CD4-positive, alpha-beta T cell treated with Interleukin-12 subunit alpha and Interleukin-12 subunit beta, for 1 hour (primary cell): ENCODE measurements at regions not wholly inside any gene's neighbourhood (a gene's known extent, or its start where the extent isn't known, plus 50 kb on each side); places are given as distances from the start of the nearest gene placed in this dataset.
"Not testable (repeated sequence)": the region's sequence is repeated elsewhere in the genome, so short reads cannot be mapped to it uniquely, and the experiment has no call there.

Experiments
- DNase-seq: peaks from one replicate; pipeline ENCODE4 v3.0.0-alpha.2; 2020

DNA sequence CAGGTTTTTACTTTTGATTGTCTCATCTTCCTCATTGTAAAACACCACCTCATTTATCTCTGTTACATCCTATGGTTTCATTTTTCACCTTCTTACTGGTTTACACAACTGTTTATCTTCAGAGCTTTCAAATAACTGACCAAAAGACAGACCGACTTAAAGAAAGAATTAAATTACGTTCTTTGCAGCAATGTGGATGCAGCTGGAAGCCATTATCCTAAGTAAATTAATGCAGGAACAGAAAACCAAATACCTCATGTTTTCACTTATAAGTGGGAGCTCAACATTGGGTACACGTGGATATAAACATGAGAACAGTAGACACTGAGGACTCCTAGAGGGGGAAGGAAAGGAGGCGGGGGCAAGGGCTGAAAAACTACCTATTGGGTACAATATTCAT, 729.0 kb upstream of the USP15 start:
- no peak for DNase-seq

DNA sequence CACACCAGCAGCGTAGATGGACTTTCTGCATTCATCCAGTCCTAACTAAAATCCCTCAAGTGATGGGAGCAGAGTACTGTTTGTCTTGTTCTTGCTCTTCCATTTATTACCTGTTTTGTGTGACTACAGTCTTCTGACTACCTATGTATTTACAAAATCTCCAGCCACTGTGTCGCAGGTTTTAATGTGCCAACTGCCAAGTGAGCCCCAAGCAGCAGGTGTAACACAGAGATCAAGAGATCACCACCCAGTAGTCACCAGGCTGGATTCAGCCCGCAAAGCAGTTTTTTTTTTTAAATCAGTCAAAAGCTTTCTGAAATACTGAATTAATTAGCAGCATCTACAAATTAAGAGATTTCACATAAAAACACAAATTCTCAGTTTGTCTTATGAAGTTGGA, 724.1 kb upstream of the USP15 start:
- no peak for DNase-seq

DNA sequence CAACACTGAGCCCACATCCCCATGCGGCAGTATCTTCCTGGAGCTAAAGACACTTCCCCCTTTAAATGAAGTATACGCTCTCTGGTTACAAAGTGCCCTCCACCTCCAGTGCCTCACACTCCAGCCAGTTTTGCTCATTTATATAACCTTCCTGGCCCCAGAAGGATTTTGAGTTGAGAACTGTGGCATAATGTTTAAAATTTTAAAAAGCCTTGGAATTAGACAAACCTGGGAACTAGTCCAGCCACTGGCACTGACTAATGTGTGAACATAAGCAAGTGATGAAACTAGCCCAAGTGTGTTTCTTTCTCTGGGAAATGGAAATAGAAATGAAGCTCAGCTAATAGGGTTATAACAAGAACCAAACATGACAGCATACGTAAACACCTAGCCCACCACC, 723.7 kb upstream of the USP15 start:
- no peak for DNase-seq

DNA sequence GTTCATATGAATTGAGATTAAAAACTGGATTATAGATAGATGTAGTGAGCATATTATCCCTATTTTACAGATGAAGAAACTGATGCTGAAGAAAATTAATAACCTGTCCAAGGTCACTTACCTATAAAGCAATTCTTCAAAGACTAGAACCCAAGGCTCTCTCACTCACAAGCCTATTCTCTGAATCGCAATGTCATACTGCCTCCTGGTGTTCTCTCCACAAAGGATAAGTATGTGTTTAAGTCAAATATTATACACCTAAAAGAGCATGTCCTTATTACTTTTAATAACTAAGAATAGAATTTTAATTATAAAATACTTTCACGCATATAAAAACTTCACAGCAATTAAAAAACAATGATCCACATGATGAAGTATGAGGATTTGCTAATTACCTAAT, 721.3 kb upstream of the USP15 start:
- no peak for DNase-seq

DNA sequence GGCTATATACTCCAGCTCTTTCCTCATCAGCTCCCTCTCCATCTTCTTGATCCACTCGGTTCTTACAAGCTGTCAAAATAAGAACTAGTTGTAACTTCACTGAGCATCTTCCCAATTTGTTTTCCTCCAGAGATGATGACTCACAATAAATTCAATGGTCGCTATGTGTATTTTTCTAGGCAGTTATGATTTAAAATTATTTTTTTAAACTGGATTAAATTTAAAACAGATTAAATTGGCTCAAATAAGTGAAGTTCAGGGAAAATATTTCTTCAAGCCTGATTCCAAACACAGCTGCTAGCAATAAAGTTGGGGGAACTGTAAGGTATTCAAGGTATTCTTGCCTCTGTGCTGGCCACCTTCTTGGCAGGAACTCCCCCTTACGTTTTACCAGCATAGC, 717.7 kb upstream of the USP15 start:
- DNase-seq = no peak

DNA sequence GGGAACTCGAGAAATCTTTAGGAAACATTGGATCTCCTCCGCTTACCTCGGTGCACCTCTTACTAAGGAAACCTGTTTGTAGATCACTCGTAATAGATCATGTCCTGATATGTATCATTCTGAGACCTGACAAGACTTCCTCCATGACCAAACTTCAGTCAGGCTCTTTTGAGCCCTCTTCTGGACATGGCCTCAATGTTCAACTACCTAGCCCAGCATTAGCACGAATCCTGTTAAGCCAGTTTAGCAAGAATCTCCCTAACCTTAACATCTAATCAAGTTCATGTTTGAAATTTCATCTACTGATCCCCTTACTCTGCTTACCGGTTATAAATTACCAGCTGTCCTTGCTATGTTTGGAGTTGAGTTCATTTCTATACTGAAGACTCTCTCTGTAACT, 713.9 kb upstream of the USP15 start:
- DNase-seq = no peak

DNA sequence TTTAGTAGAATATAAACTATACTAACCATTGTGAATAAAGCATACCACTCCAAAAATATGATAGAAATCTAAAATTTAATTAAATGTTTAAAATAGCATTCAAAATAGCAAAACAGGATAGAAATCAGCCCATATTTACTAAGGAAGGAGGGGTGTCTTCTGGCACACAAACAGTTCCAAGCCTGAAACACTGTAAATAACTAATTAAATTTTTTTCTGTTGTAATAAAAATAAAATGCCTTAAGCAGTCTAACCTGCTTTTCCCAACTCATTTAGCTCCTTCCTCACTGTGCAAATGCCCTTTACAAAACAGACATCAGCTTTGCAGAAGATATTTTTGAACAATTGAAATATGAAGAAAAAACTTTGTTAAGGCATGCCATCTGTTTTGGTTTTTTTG, 707.1 kb upstream of the USP15 start:
- no peak for DNase-seq

DNA sequence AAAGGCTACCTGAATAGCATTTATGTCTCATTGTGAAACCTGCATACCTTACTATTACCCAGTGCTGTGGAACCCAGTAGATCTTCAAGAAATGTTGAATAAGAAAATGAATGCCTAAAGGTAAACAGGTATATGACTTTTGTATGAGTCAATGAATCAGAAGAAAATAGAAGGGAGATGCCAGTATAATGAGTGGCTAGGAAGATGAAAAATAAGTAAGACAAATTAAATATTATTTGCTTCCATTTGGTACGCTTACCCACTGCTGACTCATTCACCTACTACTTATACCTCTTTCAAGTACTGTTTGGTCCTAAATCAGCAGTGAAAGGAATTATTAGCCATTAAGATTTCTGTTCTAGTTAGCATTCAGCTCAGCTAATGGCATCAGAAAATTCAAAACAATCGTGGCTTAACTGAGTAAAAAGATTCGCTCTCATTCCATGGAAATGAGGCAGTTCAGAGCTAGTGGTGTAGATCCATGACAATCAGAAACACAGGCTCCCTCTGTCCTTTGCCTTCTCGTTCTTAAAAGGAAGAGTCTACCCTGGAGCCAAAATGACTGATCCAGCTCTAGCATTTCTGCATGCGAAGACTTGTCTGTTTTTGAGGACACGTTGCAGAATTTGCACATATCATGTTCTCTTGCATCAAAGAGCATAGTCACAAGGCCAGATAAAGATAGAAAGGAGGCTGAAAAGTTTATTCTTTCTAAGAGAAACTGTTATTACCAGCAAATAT, 705.8 kb upstream of the USP15 start:
- no peak for DNase-seq

DNA sequence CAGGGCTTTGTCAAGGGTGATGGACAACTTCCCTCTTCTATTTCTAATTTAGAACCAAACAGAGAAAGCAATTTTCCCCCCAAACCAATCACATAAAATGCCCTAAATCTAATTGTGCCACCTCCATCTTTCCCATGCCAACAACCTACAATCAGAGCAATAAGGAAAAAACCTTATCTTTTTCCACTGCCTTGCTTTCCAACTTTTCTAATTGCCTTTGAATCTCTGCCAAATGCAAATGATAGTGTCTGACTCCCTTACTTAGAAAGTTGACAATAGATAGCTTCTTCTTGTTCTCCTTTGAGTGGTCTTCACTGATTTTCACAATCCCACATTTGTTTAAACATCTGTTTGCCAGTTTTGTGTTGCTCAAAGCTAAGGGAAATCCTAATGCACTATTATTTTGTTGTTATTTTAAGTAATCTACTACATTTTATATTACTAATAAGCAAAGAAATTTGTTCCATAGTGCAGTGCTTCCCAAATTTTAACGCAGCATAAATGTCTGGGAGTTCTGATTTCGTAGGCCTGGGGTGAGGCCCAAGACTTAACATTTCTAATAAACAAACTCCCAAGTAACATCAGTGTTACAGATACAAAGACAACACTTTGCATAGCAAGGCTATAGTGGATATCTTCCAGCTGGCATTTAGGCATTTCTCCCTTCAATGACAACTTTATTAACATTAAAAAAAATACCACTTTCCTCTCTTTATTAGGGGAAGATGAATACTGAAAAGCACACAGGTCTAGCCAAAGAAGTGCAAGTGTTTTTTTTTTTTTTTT, 696.3 kb upstream of the USP15 start:
- no peak for DNase-seq

DNA sequence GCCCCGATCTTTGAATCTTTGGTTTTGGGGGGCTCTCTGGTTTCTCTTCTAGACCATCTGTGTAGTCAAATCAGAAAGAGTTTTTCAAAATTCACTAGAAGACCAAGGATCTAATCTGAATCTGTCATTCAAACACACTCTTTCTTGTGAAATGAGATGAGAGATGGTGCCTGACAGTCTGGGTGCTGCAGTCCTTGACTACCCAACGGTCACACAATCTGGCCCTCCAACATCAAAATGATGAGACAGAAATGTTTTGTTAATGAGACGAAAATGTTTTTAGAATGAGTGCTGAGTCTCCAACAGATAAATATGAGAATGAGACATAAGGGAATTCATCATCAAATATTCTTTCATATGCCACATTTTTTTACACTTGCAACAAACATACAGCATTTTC, 695.7 kb upstream of the USP15 start:
- DNase-seq = no peak

DNA sequence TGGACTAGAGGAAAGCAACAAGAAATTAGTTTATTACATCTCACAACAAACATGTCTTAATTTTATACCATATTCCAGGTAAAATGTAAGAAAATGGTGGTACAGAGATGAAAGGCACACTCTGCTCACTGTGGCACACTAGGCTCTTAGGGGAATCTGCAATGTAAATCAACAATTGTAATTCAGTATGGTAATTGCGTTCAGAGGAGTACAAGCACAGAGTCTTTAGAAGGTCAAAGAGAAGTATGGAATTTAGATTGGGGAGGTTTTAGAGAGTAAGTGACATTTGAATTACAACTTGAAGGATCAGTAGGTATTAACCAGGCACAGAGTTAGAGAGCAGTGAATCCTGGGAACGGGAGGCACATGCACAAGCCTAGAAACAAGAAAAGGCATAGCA, 694.0 kb upstream of the USP15 start:
- no peak for DNase-seq

DNA sequence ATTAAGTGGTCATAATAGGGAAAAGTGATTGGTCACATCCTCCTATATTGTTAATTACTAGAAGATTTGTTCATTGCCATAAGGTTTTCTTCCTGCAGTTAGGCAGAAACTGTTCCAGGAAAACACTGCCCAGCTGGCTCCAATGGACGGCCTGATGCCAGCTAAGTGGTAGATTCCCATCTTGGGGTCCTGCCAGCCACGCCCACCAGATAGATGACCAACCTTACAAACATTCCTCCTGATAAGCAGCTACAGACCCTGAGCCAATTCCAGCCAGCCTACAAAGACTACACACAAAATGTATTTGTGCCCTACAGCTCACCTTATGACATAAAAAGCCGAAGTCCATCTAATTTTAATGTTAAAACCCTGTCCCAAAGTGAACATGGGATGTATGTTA, 685.9 kb upstream of the USP15 start:
- no peak for DNase-seq

DNA sequence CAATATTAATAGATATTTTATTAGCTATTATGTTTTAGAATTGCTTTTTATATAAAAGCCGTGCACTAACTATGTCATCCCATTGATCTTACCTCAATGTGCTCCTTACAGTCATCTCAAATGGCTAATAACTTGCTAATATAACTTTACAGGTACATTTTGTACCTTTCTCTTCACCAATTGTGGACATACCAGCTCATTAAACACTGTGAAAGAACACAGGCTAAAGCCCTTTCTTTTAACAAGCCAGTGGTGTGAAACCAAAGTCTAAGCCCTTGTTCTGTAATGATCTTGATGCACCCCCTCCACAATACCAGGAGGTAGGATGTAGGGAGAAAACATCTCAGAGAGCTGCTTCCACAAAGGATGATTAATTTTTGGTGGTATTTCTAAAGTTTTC, 675.3 kb upstream of the USP15 start:
- DNase-seq = no peak

DNA sequence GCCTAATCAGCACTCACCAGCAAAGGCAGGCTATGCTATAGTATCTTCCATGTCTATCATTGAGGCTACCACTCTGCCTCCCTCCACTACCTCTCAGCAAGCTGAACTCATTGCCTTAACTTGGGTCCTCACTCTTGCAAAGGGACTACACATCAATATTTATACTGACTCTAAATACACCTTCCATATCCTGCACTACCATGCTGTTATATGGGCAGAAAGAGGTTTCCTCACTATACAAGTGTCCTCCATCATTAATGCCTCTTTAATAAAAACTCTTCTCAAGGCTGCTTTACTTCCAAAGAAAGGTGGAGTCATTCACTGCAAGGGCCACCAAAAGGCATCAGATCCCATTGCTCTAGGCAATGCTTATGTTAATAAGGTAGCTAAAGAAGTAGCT, 669.3 kb upstream of the USP15 start:
- DNase-seq = not testable (repeated sequence)

DNA sequence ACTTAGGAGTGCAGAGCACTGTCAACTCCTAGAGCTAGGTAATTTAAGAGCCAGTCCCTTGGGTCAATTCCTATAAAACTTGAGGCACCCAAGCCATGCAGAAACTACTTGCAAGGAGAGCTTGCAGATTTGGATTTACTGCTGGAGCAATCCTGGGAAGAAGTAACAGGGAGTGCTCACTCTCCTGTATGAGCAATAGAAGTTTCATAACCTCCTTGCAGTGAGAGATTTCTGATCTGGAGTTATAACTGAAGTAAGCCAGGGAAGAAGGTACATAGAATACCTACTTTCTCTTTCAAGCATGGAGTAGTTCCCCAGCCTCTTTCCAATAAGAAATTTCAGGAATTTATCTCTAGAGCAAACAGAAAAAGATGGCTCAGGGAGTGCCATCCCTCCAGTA, 650.1 kb upstream of the USP15 start:
- DNase-seq = no peak

DNA sequence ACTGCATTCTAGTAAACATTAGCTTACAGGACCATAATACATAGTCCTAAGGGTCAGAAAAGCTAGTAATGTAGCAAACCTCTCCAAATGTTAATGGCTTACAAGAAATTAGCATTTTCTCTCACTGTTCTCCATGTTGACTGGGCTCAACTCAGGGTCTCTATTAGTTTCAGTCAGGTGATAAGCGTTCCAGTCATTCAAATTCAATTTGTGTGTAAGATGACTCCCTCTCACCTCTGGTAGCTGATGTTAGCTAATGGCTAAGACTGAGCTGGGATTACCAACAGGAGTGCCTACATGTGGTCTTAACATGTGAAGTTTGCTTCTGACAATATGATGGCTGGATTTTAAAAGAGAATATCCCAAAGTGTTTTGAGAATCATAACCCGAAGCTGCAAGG, 630.5 kb upstream of the USP15 start:
- no peak for DNase-seq

DNA sequence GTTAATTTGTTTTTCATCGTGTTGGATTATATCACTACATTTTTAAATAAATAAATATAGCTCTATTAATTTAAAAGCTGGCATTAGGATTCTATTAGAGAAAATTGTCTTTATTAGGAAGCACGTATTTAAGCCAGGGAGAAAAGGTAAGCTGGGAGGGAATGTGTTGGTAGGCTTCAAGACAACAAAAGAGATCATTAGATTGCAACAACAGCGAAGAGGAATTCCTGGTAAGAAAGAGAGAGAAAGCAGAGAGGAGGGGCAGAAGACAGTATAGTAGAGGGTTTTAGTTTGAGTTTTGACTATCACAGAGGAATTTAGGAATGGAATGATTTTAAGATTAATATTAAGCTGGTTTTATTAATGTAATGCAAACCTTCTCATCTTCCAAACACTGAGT, 613.6 kb upstream of the USP15 start:
- no peak for DNase-seq

DNA sequence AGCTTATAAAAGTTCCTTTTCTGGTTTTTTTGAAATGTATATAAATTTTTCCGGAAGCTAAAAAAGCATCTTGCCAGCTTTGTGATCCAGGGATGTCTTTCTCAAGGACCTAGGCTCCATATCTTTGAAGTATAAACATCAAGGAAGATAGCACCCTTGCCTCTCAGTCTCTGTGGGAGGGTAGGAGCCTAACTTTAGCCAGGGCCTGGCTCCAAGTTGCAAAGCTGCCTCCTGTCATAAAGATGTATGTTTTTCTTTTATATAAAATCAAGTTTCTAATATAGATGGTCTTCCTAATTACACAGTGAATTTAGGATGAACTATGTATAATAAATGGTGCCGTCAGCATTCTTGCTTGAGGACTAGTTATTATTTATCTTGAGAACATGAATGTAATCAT, 612.6 kb upstream of the USP15 start:
- no peak for DNase-seq

DNA sequence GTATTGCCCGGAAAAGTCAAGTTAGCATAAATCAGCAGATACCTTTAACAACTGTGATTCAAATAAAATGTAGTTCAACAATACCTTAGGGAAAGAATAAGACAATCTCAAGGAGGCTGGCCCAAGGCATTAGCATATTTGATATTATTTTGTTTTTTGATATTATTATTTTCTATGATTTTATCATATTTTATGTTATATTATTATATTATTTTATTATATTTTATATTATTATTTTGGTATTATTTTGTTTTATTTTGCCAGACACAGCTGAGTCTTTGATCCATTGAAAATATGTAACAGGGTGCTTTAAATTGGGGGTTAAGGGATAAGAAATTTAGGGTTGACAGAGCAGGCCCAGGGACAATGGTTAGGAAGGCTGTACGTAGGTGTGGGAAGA, 607.9 kb upstream of the USP15 start:
- DNase-seq = no peak

DNA sequence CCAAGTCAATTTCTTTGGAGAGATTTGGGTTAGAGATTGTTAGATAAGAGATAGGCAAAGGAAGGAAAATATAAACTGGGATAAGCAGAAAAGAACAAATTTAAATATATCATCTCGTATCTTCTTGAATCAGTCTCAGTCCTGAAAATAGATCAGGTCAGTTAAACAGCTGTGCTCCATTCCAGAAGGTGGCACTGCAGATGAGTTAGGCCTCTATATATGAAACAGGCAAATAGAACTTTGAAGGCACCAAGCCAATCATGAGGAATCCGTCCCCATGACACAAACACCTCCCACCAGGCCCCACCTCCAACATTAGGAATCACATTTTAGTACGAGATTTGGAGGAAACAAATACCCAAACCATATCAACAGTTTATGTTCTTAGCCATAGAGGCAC, 605.5 kb upstream of the USP15 start:
- DNase-seq = no peak

DNA sequence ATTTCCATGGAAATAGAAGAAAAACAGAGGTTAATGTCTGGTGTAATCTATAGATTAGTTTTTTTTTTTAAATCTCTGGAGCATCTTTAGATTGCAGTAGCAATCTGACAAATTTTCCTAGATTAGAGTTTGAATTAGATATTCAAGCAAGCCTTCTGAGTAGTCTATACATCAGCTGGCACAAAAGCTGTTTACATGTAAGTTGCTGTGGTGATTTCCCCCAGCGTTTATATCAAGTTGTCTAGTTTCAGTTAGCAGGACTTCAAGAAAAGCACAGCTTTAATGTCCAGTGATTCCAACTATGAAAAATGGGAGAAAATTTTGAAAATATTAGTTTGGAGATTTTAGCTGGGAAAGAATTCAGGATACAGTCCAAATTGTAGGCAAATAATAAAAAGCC, 605.0 kb upstream of the USP15 start:
- DNase-seq = no peak

DNA sequence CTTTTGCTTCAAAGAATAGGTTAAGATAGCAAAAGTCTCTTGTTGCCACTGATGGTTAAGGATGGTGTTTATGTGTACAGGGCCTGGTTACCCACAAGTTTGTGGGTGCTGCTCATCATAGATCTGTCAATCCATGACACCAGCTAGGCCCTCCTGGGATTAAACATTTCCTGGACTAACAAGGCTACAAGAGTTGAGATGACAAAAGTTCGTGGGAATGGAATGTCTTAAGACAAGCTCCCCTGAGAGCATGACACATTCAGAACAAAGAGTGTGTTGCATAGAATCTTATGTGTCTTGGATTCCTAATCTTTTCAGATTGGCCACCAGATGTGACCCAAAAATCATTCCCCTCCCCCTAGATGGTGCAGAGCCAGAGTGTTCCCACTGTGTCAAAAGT, 592.5 kb upstream of the USP15 start:
- no peak for DNase-seq

DNA sequence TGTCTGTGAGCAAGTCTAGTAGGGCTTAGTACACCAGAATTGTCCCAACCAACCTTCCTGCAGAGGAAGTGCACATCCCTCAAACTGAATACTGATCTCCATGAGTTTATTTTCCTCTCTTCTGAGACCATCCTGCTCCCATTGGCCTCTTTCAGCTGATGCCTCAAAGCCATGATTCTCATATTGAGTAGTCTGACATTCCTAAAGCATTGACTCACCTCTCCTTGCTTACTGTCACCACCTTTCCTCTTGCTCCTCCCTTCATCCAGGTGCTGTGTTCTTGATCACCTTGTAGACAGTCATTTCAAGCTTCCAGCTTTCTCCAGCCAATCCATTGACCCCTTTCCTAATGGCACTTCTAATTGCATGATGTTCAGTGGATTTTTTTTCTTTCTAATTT, 583.7 kb upstream of the USP15 start:
- DNase-seq = no peak

DNA sequence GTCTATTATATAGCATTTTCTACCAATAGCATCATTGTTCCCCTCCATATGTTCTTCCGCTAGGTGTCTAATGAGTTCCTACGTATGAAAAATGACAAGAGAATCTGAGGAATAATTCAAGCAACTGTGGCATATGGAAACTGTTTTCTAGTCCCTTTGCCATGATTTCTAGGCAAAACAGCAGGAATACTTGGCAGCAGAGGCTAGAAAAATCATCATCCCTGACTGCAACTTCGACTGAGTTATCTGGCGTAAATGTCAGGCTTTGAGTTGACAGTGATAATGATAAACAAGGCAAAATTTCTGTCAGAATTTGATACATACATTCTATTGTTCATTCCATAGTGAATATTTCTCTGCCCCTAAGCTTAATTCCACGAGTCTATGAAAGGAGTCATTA, 572.8 kb upstream of the USP15 start:
- no peak for DNase-seq

DNA sequence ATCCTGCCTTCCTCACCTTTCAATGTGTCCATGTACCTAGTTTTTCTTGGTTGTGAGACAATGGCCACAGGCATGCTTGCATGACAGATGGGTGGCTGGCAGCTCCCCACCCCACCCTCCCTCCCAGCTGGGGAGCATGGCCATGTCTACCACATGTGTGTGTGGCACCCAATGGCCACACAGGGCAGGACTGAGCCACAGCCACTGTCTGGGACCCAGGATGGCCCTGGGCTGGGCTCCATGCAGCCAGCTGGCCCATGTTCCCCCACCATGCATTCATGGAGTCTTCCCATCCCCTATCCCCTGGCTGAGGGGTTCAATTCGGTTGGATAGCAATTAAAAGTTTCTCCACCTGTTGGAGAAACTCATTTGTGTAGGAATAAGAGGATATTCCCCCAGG, 566.0 kb upstream of the USP15 start:
- DNase-seq = no peak
